ENCODE measurements at regions not wholly inside any gene's neighbourhood (a gene's known extent, or its start where the extent isn't known, plus 50 kb on each side); places are given as distances from the start of the nearest gene placed in this dataset.

DNA sequence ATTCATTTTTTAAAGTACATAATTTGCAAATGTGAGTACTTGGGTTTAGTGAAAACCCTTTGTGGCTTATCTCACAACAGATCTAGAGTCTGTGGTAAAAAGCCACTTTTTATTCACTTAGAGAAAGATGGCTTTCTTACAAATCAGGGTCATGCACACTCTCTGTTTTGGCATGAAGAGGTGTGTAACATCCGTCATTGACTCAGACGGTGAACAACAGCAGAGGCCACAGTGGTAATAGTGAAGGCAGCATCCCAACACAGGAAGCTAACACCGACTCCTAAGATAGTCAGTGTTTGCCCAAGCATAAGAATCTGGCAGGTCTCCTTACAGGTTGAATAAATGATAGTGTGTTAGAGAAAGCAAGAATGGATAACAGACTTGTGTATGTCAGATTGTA lies 593.0 kb downstream of the SOX5 start:
- no peak for ATAC-seq
- H3K27me3 ChIP-seq (ENCODE audit: insufficient read depth): no peaks in the 10 kb centered on the region
- no peak overlapping the region for H3K4me2 ChIP-seq
- no peaks in the 10 kb centered on the region for H4K20me1 ChIP-seq (replicated peaks; ENCODE audit: insufficient read depth)
- H3K27ac Mint-ChIP-seq: no peak overlapping the region
- H3K4me3 Mint-ChIP-seq: no peak overlapping the region
- H3K9me3 Mint-ChIP-seq: no peaks in the 10 kb centered on the region
- H3K4me1 ChIP-seq (ENCODE audit: insufficient read depth): no peaks in the 10 kb centered on the region
- DNase-seq (ENCODE audit: low spot score): no peak
- no peaks in the 10 kb centered on the region; the same call in 2 of the 3 replicates for H3K4me1 Mint-ChIP-seq
- H3K36me3 ChIP-seq (ENCODE audit: insufficient read depth): no peaks in the 10 kb centered on the region
- H3K79me2 ChIP-seq (replicated peaks; ENCODE audit: insufficient read depth): no peaks in the 10 kb centered on the region
- no peak overlapping the region for H2AFZ ChIP-seq
- H3K27ac ChIP-seq (ENCODE audit: low read depth): no peak overlapping the region
- no peaks in the 10 kb centered on the region for H3K36me3 Mint-ChIP-seq (ENCODE audit: low read depth)
- H3K9me2 ChIP-seq (ENCODE audit: insufficient read depth): no peaks in the 10 kb centered on the region
- TF ChIP-seq ZNF114 (CRISPR knock-in tag; IDR thresholded peaks at IDR 0.05) (no peak), EZH2 (IDR thresholded peaks at IDR 0.05; ENCODE audit: low read depth, unreplicated experiment) (no peak), CREB1 (CRISPR knock-in tag; IDR thresholded peaks at IDR 0.05; ENCODE audit: low read depth) (no peak), NANOG (IDR thresholded peaks at IDR 0.05; ENCODE audit: borderline replicate concordance) (no peak), ZNF331 (CRISPR knock-in tag; IDR thresholded peaks at IDR 0.05; ENCODE audit: low read depth) (no peak), EZH2phosphoT487 (IDR thresholded peaks at IDR 0.05; ENCODE audit: unreplicated experiment) (no peak), STAT1 (IDR thresholded peaks at IDR 0.05; ENCODE audit: unreplicated experiment) (no peak), POLR2AphosphoS5 (IDR thresholded peaks at IDR 0.05; ENCODE audit: low read depth) (no peak)
- TF ChIP-seq, protein P1, sequence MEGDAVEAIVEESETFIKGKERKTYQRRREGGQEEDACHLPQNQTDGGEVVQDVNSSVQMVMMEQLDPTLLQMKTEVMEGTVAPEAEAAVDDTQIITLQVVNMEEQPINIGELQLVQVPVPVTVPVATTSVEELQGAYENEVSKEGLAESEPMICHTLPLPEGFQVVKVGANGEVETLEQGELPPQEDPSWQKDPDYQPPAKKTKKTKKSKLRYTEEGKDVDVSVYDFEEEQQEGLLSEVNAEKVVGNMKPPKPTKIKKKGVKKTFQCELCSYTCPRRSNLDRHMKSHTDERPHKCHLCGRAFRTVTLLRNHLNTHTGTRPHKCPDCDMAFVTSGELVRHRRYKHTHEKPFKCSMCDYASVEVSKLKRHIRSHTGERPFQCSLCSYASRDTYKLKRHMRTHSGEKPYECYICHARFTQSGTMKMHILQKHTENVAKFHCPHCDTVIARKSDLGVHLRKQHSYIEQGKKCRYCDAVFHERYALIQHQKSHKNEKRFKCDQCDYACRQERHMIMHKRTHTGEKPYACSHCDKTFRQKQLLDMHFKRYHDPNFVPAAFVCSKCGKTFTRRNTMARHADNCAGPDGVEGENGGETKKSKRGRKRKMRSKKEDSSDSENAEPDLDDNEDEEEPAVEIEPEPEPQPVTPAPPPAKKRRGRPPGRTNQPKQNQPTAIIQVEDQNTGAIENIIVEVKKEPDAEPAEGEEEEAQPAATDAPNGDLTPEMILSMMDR (conservative IDR thresholded peaks at IDR 0.05; ENCODE audit: low read depth in 2 of 2): no peak
- TF ChIP-seq, protein P2, sequence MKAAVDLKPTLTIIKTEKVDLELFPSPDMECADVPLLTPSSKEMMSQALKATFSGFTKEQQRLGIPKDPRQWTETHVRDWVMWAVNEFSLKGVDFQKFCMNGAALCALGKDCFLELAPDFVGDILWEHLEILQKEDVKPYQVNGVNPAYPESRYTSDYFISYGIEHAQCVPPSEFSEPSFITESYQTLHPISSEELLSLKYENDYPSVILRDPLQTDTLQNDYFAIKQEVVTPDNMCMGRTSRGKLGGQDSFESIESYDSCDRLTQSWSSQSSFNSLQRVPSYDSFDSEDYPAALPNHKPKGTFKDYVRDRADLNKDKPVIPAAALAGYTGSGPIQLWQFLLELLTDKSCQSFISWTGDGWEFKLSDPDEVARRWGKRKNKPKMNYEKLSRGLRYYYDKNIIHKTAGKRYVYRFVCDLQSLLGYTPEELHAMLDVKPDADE (IDR thresholded peaks at IDR 0.05): no peak
- TF ChIP-seq, protein P3, sequence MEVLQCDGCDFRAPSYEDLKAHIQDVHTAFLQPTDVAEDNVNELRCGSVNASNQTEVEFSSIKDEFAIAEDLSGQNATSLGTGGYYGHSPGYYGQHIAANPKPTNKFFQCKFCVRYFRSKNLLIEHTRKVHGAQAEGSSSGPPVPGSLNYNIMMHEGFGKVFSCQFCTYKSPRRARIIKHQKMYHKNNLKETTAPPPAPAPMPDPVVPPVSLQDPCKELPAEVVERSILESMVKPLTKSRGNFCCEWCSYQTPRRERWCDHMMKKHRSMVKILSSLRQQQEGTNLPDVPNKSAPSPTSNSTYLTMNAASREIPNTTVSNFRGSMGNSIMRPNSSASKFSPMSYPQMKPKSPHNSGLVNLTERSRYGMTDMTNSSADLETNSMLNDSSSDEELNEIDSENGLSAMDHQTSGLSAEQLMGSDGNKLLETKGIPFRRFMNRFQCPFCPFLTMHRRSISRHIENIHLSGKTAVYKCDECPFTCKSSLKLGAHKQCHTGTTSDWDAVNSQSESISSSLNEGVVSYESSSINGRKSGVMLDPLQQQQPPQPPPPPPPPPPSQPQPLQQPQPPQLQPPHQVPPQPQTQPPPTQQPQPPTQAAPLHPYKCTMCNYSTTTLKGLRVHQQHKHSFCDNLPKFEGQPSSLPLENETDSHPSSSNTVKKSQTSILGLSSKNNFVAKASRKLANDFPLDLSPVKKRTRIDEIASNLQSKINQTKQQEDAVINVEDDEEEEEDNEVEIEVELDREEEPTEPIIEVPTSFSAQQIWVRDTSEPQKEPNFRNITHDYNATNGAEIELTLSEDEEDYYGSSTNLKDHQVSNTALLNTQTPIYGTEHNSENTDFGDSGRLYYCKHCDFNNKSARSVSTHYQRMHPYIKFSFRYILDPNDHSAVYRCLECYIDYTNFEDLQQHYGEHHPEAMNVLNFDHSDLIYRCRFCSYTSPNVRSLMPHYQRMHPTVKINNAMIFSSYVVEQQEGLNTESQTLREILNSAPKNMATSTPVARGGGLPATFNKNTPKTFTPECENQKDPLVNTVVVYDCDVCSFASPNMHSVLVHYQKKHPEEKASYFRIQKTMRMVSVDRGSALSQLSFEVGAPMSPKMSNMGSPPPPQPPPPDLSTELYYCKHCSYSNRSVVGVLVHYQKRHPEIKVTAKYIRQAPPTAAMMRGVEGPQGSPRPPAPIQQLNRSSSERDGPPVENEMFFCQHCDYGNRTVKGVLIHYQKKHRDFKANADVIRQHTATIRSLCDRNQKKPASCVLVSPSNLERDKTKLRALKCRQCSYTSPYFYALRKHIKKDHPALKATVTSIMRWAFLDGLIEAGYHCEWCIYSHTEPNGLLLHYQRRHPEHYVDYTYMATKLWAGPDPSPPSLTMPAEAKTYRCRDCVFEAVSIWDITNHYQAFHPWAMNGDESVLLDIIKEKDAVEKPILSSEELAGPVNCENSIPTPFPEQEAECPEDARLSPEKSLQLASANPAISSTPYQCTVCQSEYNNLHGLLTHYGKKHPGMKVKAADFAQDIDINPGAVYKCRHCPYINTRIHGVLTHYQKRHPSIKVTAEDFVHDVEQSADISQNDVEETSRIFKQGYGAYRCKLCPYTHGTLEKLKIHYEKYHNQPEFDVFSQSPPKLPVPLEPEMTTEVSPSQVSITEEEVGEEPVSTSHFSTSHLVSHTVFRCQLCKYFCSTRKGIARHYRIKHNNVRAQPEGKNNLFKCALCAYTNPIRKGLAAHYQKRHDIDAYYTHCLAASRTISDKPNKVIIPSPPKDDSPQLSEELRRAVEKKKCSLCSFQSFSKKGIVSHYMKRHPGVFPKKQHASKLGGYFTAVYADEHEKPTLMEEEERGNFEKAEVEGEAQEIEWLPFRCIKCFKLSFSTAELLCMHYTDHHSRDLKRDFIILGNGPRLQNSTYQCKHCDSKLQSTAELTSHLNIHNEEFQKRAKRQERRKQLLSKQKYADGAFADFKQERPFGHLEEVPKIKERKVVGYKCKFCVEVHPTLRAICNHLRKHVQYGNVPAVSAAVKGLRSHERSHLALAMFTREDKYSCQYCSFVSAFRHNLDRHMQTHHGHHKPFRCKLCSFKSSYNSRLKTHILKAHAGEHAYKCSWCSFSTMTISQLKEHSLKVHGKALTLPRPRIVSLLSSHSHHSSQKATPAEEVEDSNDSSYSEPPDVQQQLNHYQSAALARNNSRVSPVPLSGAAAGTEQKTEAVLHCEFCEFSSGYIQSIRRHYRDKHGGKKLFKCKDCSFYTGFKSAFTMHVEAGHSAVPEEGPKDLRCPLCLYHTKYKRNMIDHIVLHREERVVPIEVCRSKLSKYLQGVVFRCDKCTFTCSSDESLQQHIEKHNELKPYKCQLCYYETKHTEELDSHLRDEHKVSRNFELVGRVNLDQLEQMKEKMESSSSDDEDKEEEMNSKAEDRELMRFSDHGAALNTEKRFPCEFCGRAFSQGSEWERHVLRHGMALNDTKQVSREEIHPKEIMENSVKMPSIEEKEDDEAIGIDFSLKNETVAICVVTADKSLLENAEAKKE (CRISPR knock-in tag; IDR thresholded peaks at IDR 0.05): no peak
- TF ChIP-seq, protein P4, sequence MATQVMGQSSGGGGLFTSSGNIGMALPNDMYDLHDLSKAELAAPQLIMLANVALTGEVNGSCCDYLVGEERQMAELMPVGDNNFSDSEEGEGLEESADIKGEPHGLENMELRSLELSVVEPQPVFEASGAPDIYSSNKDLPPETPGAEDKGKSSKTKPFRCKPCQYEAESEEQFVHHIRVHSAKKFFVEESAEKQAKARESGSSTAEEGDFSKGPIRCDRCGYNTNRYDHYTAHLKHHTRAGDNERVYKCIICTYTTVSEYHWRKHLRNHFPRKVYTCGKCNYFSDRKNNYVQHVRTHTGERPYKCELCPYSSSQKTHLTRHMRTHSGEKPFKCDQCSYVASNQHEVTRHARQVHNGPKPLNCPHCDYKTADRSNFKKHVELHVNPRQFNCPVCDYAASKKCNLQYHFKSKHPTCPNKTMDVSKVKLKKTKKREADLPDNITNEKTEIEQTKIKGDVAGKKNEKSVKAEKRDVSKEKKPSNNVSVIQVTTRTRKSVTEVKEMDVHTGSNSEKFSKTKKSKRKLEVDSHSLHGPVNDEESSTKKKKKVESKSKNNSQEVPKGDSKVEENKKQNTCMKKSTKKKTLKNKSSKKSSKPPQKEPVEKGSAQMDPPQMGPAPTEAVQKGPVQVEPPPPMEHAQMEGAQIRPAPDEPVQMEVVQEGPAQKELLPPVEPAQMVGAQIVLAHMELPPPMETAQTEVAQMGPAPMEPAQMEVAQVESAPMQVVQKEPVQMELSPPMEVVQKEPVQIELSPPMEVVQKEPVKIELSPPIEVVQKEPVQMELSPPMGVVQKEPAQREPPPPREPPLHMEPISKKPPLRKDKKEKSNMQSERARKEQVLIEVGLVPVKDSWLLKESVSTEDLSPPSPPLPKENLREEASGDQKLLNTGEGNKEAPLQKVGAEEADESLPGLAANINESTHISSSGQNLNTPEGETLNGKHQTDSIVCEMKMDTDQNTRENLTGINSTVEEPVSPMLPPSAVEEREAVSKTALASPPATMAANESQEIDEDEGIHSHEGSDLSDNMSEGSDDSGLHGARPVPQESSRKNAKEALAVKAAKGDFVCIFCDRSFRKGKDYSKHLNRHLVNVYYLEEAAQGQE (IDR thresholded peaks at IDR 0.05; ENCODE audit: unreplicated experiment): no peak
- H3K4me3 ChIP-seq: no peak overlapping the region
- no peaks in the 10 kb centered on the region for H3K27me3 Mint-ChIP-seq (ENCODE audit: insufficient read depth, low read depth, poor library complexity)
- no peaks in the 10 kb centered on the region for H3F3A ChIP-seq (replicated peaks; ENCODE audit: low read depth)

Data from GM23338 (cell line).